IMR-90 (cell line): ENCODE measurements at regions not wholly inside any gene's neighbourhood (a gene's known extent, or its start where the extent isn't known, plus 50 kb on each side); places are given as distances from the start of the nearest gene placed in this dataset.

Source experiments
- ATAC-seq: fragments of 200-7000 bp; cut with Tn5 transposase; 2 replicates; pipeline ENCODE4 v1.9.1; 2020; ENCODE audit warnings: low read depth, mild to moderate bottlenecking, moderate library complexity
- BruUV-seq: library from RNA; stranded (reverse); fragments of 400-500 nt; replicated peaks from 2 replicates; lab custom pipeline; 2021; lab: Mats Ljungman, UMichigan
- CTCF ChIA-PET: fragments of 300-600 bp; formaldehyde crosslinking; extraction: SDS; loops from one replicate; lab custom pipeline; 2021; ENCODE audit warnings: antibody characterized with exemption; lab: Yijun Ruan, JAX
- POLR2A ChIA-PET: fragments of 300-600 bp; sonication (Branson Sonifier 250); formaldehyde crosslinking; loops from one replicate; lab custom pipeline; 2022; ENCODE audit warnings: antibody characterized with exemption; ENCODE audit not compliant: unreplicated experiment; lab: Charles Lee
- DNase-seq: peaks from one replicate; pipeline ENCODE4 v3.0.0; 2013
- H2AFZ ChIP-seq: replicated peaks from 2 replicates; pipeline ENCODE3; 2013; ENCODE audit warnings: low read length, mild to moderate bottlenecking; ENCODE audit not compliant: poor library complexity
- H2AK5ac ChIP-seq: 2 replicates; pipeline ENCODE4 v1.6.1; 2013; ENCODE audit warnings: low read depth, low read length, inconsistent platforms
- H2AK9ac ChIP-seq: replicated peaks from 2 replicates; pipeline ENCODE3; 2013; ENCODE audit warnings: mild to moderate bottlenecking, low read depth, low read length, moderate library complexity; ENCODE audit not compliant: poor library complexity
- H2BK120ac ChIP-seq: 2 replicates; pipeline ENCODE4 v1.6.1; 2013; ENCODE audit warnings: low read depth, low read length, inconsistent platforms
- H2BK15ac ChIP-seq: 3 replicates; pipeline ENCODE4 v1.6.1; 2013; ENCODE audit warnings: low read depth, low read length, inconsistent platforms
- H2BK20ac ChIP-seq: 2 replicates; pipeline ENCODE4 v1.6.1; 2013; ENCODE audit warnings: low read depth, mild to moderate bottlenecking, inconsistent platforms, low read length, moderate library complexity
- H2BK5ac ChIP-seq: 2 replicates; pipeline ENCODE4 v1.6.1; 2013; ENCODE audit warnings: mild to moderate bottlenecking, low read depth, low read length, inconsistent platforms; ENCODE audit not compliant: poor library complexity, severe bottlenecking
- H3K14ac ChIP-seq: replicated peaks from 2 replicates; pipeline ENCODE4 v1.6.1; 2013; ENCODE audit warnings: low read depth, low read length, inconsistent platforms
- H3K18ac ChIP-seq: 2 replicates; pipeline ENCODE4 v1.6.1; 2013; ENCODE audit warnings: low read depth, low read length, control low read depth
- H3K23ac ChIP-seq: 2 replicates; pipeline ENCODE4 v1.6.1; 2013; ENCODE audit warnings: low read depth, low read length, inconsistent platforms
- H3K27ac ChIP-seq: 2 replicates; pipeline ENCODE4 v1.5.1; 2013; ENCODE audit warnings: mild to moderate bottlenecking, control low read depth, low read length; ENCODE audit not compliant: insufficient read depth
- H3K27me3 ChIP-seq: 2 replicates; pipeline ENCODE4 v1.6.1; 2013; ENCODE audit warnings: low read length; ENCODE audit not compliant: control insufficient read depth, insufficient read depth
- H3K36me3 ChIP-seq: 2 replicates; pipeline ENCODE4 v1.6.1; 2013; ENCODE audit warnings: low read length, mixed read lengths; ENCODE audit not compliant: control insufficient read depth, insufficient read depth
- H3K4ac ChIP-seq: 2 replicates; pipeline ENCODE4 v1.6.1; 2013; ENCODE audit warnings: low read depth, low read length, inconsistent platforms
- H3K4me1 ChIP-seq: 2 replicates; pipeline ENCODE4 v1.6.1; 2013; ENCODE audit warnings: low read length, mixed read lengths; ENCODE audit not compliant: control insufficient read depth, insufficient read depth
- H3K4me2 ChIP-seq: 2 replicates; pipeline ENCODE4 v1.6.1; 2013; ENCODE audit warnings: low read depth, mild to moderate bottlenecking, control low read depth, low read length, moderate library complexity
- H3K4me3 ChIP-seq: 2 replicates; pipeline ENCODE4 v1.5.1; 2013; ENCODE audit warnings: low read depth, mild to moderate bottlenecking, control low read depth, low read length, moderate library complexity; ENCODE audit not compliant: insufficient read depth
- H3K56ac ChIP-seq: 2 replicates; pipeline ENCODE4 v1.6.1; 2013; ENCODE audit warnings: low read length, inconsistent platforms; ENCODE audit not compliant: insufficient read depth; ENCODE audit errors: extremely low read depth
- H3K79me1 ChIP-seq, 2 experiments: 2 replicates each; pipeline ENCODE4 v1.6.1; 2013; ENCODE audit warnings: low read length in 2 of 2, inconsistent platforms in 1 of 2, low read depth in 1 of 2
- H3K9ac ChIP-seq: 2 replicates; pipeline ENCODE4 v1.6.1; 2013; ENCODE audit warnings: low read depth, low read length, control low read depth
- H3K9me1 ChIP-seq: 2 replicates; pipeline ENCODE4 v1.6.1; 2013; ENCODE audit warnings: low read length, inconsistent platforms; ENCODE audit not compliant: insufficient read depth
- H3K9me3 ChIP-seq: 2 replicates; pipeline ENCODE4 v1.6.1; 2013; ENCODE audit warnings: low read length; ENCODE audit not compliant: control insufficient read depth, insufficient read depth
- H4K20me1 ChIP-seq: 2 replicates; pipeline ENCODE4 v1.6.1; 2013; ENCODE audit warnings: low read length, inconsistent platforms; ENCODE audit not compliant: insufficient read depth
- H4K5ac ChIP-seq: 2 replicates; pipeline ENCODE4 v1.6.1; 2013; ENCODE audit warnings: mild to moderate bottlenecking, low read depth, low read length, control low read depth
- H4K8ac ChIP-seq, 2 experiments: 2 replicates each; pipeline ENCODE4 v1.6.1; 2013; ENCODE audit warnings: low read depth in 2 of 2, low read length in 2 of 2, control low read depth in 1 of 2, inconsistent platforms in 1 of 2
- H4K91ac ChIP-seq: 2 replicates; pipeline ENCODE4 v1.6.1; 2013; ENCODE audit warnings: low read depth, low read length, inconsistent platforms; ENCODE audit not compliant: insufficient read depth
- BHLHE40 ChIP-seq: fragments of 150-350 bp; IDR thresholded peaks from 2 replicates; pipeline ENCODE4 v1.6.1; 2016; ENCODE audit warnings: mild to moderate bottlenecking, low read depth, low read length
- MAFK ChIP-seq: IDR thresholded peaks from 2 replicates; pipeline ENCODE4 v1.6.1; 2012; ENCODE audit warnings: low read depth, low read length, improper control_type of control experiment
- NFE2L2 ChIP-seq: fragments of 150-350 bp; IDR thresholded peaks from 2 replicates; pipeline ENCODE4 v1.6.1; 2016; ENCODE audit warnings: low read depth, mild to moderate bottlenecking, low read length
- POLR2A ChIP-seq: IDR thresholded peaks from 2 replicates; pipeline ENCODE4 v1.6.1; 2012; ENCODE audit warnings: mild to moderate bottlenecking, low read depth, low read length
- RCOR1 ChIP-seq: IDR thresholded peaks from 2 replicates; pipeline ENCODE4 v1.6.1; 2012; ENCODE audit warnings: mild to moderate bottlenecking, low read length, improper control_type of control experiment; ENCODE audit not compliant: insufficient replicate concordance
- RFX5 ChIP-seq: IDR thresholded peaks from 2 replicates; pipeline ENCODE4 v1.8.0; 2012; ENCODE audit warnings: low read depth, mild to moderate bottlenecking, low read length, moderate library complexity
- WGBS, 2 experiments: methylation state at CpG; one replicate each; pipeline versions ENCODE4 v1.1.5 to v1.1.7; 2013; ENCODE audit warnings: missing lambda C conversion rate in 2 of 2; ENCODE audit not compliant: insufficient read length in 1 of 2; ENCODE audit errors: extremely low coverage in 2 of 2; 5-methylcytosine and 5-hydroxymethylcytosine counted together
- dilution Hi-C: fragments of 300-500 bp; cut with HindIII; formaldehyde crosslinking; loops from one replicate; pipeline ENCODE4 v1.14.3; 2018; ENCODE audit warnings: low sequenced_read_pairs; ENCODE audit not compliant: unreplicated experiment
- in situ Hi-C: fragments of 300-500 bp; cut with MboI; formaldehyde crosslinking; loops from 3 replicates; pipeline ENCODE4 v1.14.3; 2019; ENCODE audit warnings: low sequenced_read_pairs, inconsistent platforms, mixed read lengths
- intact Hi-C: fragments of 100-400 bp; cut with micrococcal nuclease; formaldehyde crosslinking; loops from 2 replicates; pipeline ENCODE4 v1.10.0; 2022
- TF ChIP-seq, protein P1 (sequence below): fragments of 150-350 bp; IDR thresholded peaks from 2 replicates; pipeline ENCODE4 v1.6.1; 2016; ENCODE audit warnings: low read depth, mild to moderate bottlenecking, low read length, moderate library complexity, borderline replicate concordance
- TF ChIP-seq, protein P2 (sequence below): conservative IDR thresholded peaks from 2 replicates; pipeline ENCODE4 v1.5.1; 2012; ENCODE audit warnings: mild to moderate bottlenecking, low read depth, low read length, improper control_type of control experiment

DNA sequence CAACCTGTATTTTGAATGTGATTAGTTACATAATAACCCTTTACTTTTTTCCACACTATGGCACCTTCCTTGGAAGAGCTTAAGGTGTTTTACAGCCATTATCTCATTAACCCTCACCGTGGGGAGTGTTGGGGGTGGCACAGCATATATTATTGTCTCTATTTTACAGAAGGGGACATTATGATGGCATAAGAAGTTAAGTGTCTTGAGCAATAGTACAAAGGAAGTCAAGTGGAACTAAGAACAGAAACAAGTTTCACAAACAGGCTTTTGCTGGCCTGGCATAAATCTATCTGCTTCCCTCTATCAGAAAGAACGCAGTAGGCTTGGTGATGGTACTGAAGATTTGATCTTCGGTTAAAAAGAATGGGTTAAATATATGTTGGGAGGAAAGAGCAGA lies 169.7 kb upstream of the OTX2 start:
- intact Hi-C loops, result no loop called here
- Histone ChIP-seq H3K4me1 (no peaks in the 10 kb centered on the region), H4K91ac (no peak overlapping the region), H2BK5ac (no peak overlapping the region), H3K14ac (no peak overlapping the region), H3K9ac (no peak overlapping the region), H3K27ac (no peak overlapping the region), H2BK15ac (no peak overlapping the region), H3K4me2 (no peak overlapping the region), H3K9me1 (no peaks in the 10 kb centered on the region), H3K79me1 (no peaks in the 10 kb centered on the region), H4K8ac (no peak overlapping the region), H3K4ac (no peak overlapping the region), H3K56ac (no peak overlapping the region), H3K27me3 (no peaks in the 10 kb centered on the region), H4K20me1 (no peaks in the 10 kb centered on the region), H3K36me3 (no peaks in the 10 kb centered on the region), H2AK5ac (no peak overlapping the region), H2BK120ac (no peak overlapping the region), H3K18ac (no peak overlapping the region), H2BK20ac (no peak overlapping the region), H3K9me3 (peaks cover 12% of the 10 kb centered on the region), H2AFZ (no peak overlapping the region), H3K23ac (no peak overlapping the region), H4K5ac (no peak overlapping the region), H3K4me3 (no peak overlapping the region), H2AK9ac (no peak overlapping the region)
- ChIA-PET POLR2A (no interaction called here), CTCF (no interaction called here)
- in situ Hi-C loops, result no loop called here
- DNase-seq (no peak), ATAC-seq (no peak)
- TF ChIP-seq POLR2A (no peak), RCOR1 (no peak), MAFK (no peak), RFX5 (no peak), NFE2L2 (no peak), BHLHE40 (no peak)
- TF ChIP-seq, protein P1, sequence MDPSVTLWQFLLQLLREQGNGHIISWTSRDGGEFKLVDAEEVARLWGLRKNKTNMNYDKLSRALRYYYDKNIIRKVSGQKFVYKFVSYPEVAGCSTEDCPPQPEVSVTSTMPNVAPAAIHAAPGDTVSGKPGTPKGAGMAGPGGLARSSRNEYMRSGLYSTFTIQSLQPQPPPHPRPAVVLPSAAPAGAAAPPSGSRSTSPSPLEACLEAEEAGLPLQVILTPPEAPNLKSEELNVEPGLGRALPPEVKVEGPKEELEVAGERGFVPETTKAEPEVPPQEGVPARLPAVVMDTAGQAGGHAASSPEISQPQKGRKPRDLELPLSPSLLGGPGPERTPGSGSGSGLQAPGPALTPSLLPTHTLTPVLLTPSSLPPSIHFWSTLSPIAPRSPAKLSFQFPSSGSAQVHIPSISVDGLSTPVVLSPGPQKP, result no peak
- TF ChIP-seq, protein P2, sequence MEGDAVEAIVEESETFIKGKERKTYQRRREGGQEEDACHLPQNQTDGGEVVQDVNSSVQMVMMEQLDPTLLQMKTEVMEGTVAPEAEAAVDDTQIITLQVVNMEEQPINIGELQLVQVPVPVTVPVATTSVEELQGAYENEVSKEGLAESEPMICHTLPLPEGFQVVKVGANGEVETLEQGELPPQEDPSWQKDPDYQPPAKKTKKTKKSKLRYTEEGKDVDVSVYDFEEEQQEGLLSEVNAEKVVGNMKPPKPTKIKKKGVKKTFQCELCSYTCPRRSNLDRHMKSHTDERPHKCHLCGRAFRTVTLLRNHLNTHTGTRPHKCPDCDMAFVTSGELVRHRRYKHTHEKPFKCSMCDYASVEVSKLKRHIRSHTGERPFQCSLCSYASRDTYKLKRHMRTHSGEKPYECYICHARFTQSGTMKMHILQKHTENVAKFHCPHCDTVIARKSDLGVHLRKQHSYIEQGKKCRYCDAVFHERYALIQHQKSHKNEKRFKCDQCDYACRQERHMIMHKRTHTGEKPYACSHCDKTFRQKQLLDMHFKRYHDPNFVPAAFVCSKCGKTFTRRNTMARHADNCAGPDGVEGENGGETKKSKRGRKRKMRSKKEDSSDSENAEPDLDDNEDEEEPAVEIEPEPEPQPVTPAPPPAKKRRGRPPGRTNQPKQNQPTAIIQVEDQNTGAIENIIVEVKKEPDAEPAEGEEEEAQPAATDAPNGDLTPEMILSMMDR, result no peak
- dilution Hi-C loops, result no loop called here
- WGBS, 2 experiments, result no CpG with 5 or more reads among the region's 3 CpGs
- no TSS peak for BruUV-seq
